Activated CD8-positive, alpha-beta memory T cell treated with anti-CD3 and anti-CD28 coated beads, Interleukin-2, amount 10 ng/mL, durations not matched to agents 7 days and 5 days (primary cell): ENCODE measurements at regions not wholly inside any gene's neighbourhood (a gene's known extent, or its start where the extent isn't known, plus 50 kb on each side); places are given as distances from the start of the nearest gene placed in this dataset.

Source experiments
- ATAC-seq: fragments of 150-1000 bp; cut with Tn5 transposase; one replicate; pipeline ENCODE4 v1.10.0; 2021; ENCODE audit warnings: moderate library complexity
- CTCF ChIA-PET: fragments of 350-600 bp; sonication (Branson Sonifier 250); formaldehyde crosslinking; loops from one replicate; lab custom pipeline; 2021; ENCODE audit warnings: antibody characterized with exemption; lab: Charles Lee
- DNase-seq: peaks from one replicate; pipeline ENCODE4 v3.0.0-alpha.2; 2020
- H3K27ac Mint-ChIP-seq: one replicate; pipeline ENCODE4 v1.8.0; 2021; ENCODE audit warnings: mild to moderate bottlenecking, mixed read lengths
- H3K27me3 Mint-ChIP-seq: one replicate; pipeline ENCODE4 v1.8.0; 2021; ENCODE audit warnings: mixed read lengths
- H3K36me3 Mint-ChIP-seq: one replicate; pipeline ENCODE4 v1.8.0; 2021; ENCODE audit warnings: mild to moderate bottlenecking, mixed read lengths
- H3K4me1 Mint-ChIP-seq: one replicate; pipeline ENCODE4 v1.8.0; 2021; ENCODE audit warnings: mixed read lengths
- H3K4me3 Mint-ChIP-seq: one replicate; pipeline ENCODE4 v1.8.0; 2021; ENCODE audit warnings: mild to moderate bottlenecking, moderate library complexity, mixed read lengths
- H3K9me3 Mint-ChIP-seq: one replicate; pipeline ENCODE4 v1.8.0; 2022; ENCODE audit warnings: low read depth, mixed read lengths

DNA sequence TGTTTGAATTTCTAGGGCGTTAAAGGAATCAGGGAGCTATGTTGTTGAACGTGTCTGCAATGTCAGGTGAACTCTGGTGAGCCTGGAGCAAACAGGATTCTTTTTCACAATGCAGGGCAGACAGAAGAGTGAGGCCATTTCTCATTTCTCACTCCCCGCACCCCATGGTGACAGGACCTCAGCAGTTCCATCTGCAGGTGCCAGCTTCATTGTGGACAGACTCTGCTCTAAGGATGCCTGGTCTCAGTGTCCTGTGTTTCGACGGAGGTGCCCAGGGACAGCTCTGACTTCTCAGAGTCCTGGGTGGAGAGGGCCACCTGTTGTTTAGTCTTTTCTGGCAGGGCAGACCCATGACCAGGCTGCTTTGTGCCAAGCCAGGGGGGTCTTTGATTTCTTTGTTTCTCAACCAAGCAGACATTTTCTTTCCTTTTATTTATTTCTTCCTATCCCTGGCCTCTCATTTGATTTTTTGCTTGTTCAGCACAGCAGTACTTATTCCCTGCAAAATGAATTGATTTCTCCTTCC is 201.5 kb downstream of the RNF144A start:
- H3K27me3 Mint-ChIP-seq = no peaks in the 10 kb centered on the region
- H3K36me3 Mint-ChIP-seq = peaks cover 4% of the 10 kb centered on the region
- peaks cover 3% of the 10 kb centered on the region for H3K9me3 Mint-ChIP-seq
- H3K27ac Mint-ChIP-seq = no peak overlapping the region
- H3K4me3 Mint-ChIP-seq = no peak overlapping the region
- ATAC-seq (no peak), DNase-seq (no peak)
- H3K4me1 Mint-ChIP-seq = no peaks in the 10 kb centered on the region
- CTCF ChIA-PET = no interaction called here

DNA sequence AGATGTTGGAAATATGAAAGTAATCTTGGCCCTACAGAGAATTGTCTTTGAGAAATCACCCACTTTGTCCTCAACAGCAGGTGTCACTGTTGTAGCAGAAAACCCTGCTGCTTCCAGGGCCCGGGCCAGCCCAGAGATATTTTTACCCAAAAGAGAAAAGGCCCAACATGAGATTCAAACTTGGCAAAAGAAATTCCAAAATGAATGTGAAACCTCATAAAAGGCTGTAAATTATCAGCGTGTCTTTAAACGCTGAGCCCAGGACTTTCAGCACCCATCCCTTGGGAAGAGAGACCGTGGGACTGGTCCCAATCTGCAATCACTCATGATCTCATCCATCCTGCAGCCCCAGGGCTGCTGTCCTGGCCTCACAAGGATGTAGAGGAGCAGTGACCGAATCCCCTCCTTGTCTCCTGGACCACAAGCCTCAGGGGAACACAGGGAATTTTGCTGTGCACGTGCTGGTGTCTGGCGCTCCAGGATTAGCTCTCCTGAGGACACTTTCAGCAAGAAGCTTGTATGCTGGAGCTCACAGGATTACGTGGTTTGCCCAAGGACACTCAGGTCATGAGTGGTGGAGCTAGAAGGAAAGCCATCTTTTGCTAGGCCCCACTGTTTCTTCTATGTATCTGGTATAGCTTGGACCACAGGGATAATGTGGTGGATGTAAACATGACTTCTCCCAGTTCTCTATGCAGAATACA is 202.1 kb downstream of the RNF144A start:
- H3K4me3 Mint-ChIP-seq = no peak overlapping the region
- H3K4me1 Mint-ChIP-seq = no peaks in the 10 kb centered on the region
- no peaks in the 10 kb centered on the region for H3K27me3 Mint-ChIP-seq
- H3K27ac Mint-ChIP-seq = no peak overlapping the region
- CTCF ChIA-PET = no interaction called here
- no peaks in the 10 kb centered on the region for H3K9me3 Mint-ChIP-seq
- DNase-seq = no peak
- no peak for ATAC-seq
- H3K36me3 Mint-ChIP-seq = peaks cover 2% of the 10 kb centered on the region

GRCh38 chr2:7121851-7122250 is 204.6 kb downstream of the RNF144A start:
- Mint-ChIP-seq H3K36me3 (no peaks in the 10 kb centered on the region), H3K4me3 (no peak overlapping the region), H3K27me3 (peaks cover 2% of the 10 kb centered on the region), H3K9me3 (no peaks in the 10 kb centered on the region), H3K4me1 (no peaks in the 10 kb centered on the region), H3K27ac (no peak overlapping the region)
- DNase-seq = no peak
- no peak for ATAC-seq
- CTCF ChIA-PET = no interaction called here

GRCh38 chr2:7127156-7127555 is 209.9 kb downstream of the RNF144A start:
- H3K4me1 Mint-ChIP-seq = no peaks in the 10 kb centered on the region
- ATAC-seq (no peak), DNase-seq (no peak)
- CTCF ChIA-PET = interaction anchor here (0.6 kb wide), 1 partner anchor 1689 kb away, joined by 3 read pairs; no protein-coding TSS in a partner anchor
- H3K27ac Mint-ChIP-seq = no peak overlapping the region
- no peak overlapping the region for H3K4me3 Mint-ChIP-seq
- peaks cover 2% of the 10 kb centered on the region for H3K27me3 Mint-ChIP-seq
- H3K9me3 Mint-ChIP-seq = no peaks in the 10 kb centered on the region
- H3K36me3 Mint-ChIP-seq = no peaks in the 10 kb centered on the region

GRCh38 chr2:7127687-7128086 is 210.5 kb downstream of the RNF144A start:
- DNase-seq (no peak), ATAC-seq (no peak)
- Mint-ChIP-seq H3K27me3 (peaks cover 2% of the 10 kb centered on the region), H3K4me3 (no peak overlapping the region), H3K9me3 (no peaks in the 10 kb centered on the region), H3K36me3 (no peaks in the 10 kb centered on the region), H3K4me1 (no peaks in the 10 kb centered on the region), H3K27ac (no peak overlapping the region)
- CTCF ChIA-PET = no interaction called here

GRCh38 chr2:7131261-7131660 is 214.0 kb downstream of the RNF144A start:
- CTCF ChIA-PET = no interaction called here
- no peaks in the 10 kb centered on the region for H3K36me3 Mint-ChIP-seq

GRCh38 chr2:7132753-7133152 is 215.5 kb downstream of the RNF144A start:
- CTCF ChIA-PET = no interaction called here
- Mint-ChIP-seq H3K4me3 (no peak overlapping the region), H3K36me3 (no peaks in the 10 kb centered on the region), H3K9me3 (no peaks in the 10 kb centered on the region), H3K4me1 (no peaks in the 10 kb centered on the region), H3K27me3 (no peaks in the 10 kb centered on the region), H3K27ac (no peak overlapping the region)
- no peak for DNase-seq
- ATAC-seq = no peak

More at GRCh38 chr2:7131261-7131660, 214.0 kb downstream of the RNF144A start:
- Mint-ChIP-seq H3K9me3 (no peaks in the 10 kb centered on the region), H3K27ac (no peak overlapping the region), H3K4me1 (no peaks in the 10 kb centered on the region), H3K27me3 (peaks cover under 1% of the 10 kb centered on the region), H3K4me3 (no peak overlapping the region)
- no peak for DNase-seq
- ATAC-seq = no peak

DNA sequence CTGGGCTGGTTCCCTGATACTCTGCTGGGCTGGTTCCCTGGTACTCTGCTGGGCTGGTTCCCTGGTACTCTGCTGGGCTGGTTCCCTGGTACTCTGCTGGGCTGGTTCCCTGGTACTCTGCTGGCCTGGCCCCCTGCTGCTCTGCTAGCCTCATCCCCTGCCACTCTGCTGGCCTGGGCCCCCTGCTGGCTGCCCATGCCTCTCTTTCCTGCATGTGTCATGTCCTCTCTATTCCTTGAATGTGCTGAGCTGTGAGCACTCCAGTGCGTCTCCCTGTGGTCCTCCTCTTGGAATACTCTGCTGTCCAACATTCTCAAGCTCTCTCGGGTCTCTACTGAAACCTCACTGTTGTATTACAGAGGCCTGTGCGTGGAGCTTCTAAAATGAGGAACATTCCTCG is 216.3 kb downstream of the RNF144A start:
- Mint-ChIP-seq H3K27ac (no peak overlapping the region), H3K9me3 (no peaks in the 10 kb centered on the region), H3K4me3 (no peak overlapping the region), H3K4me1 (no peaks in the 10 kb centered on the region), H3K36me3 (no peaks in the 10 kb centered on the region), H3K27me3 (no peaks in the 10 kb centered on the region)
- no peak for DNase-seq
- CTCF ChIA-PET = interaction anchor here (1.0 kb wide), 1 partner anchor 36 kb away, joined by 3 read pairs; no protein-coding TSS in a partner anchor
- no peak for ATAC-seq

- CTCF ChIA-PET = no interaction called here
- DNase-seq = no peak
- peaks cover 2% of the 10 kb centered on the region for H3K36me3 Mint-ChIP-seq
- H3K4me3 Mint-ChIP-seq = no peak overlapping the region
- peaks cover 4% of the 10 kb centered on the region for H3K9me3 Mint-ChIP-seq
- H3K27me3 Mint-ChIP-seq = peaks cover 7% of the 10 kb centered on the region
- no peak for ATAC-seq
- H3K27ac Mint-ChIP-seq = no peak overlapping the region
- H3K4me1 Mint-ChIP-seq = no peaks in the 10 kb centered on the region
Measured at GRCh38 chr2:7140306-7140705, 223.1 kb downstream of the RNF144A start.

DNA sequence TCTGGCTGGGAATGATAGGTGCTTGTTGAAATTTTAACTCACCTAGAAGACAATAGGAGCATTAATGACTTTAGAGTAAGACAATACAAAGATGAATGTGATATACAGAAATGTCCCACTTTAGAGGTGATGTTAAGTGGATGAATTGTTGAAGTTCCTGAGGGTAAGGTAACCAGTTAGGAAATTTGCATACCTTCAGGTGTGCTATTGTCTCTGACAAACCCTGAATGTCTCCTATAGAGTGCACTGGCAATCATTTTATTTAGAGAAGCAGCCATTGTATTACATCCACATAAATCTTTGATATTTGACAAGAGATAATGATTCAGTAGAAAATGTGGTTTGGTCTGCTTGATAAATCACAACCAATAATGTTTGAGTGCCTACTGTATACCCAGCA is 228.5 kb downstream of the RNF144A start:
- no peak for DNase-seq
- Mint-ChIP-seq H3K27ac (no peak overlapping the region), H3K9me3 (peaks cover 4% of the 10 kb centered on the region), H3K4me1 (no peaks in the 10 kb centered on the region), H3K27me3 (no peaks in the 10 kb centered on the region), H3K36me3 (peaks cover 2% of the 10 kb centered on the region), H3K4me3 (no peak overlapping the region)
- CTCF ChIA-PET = no interaction called here
- ATAC-seq = no peak

GRCh38 chr2:7146151-7146550 is 228.9 kb downstream of the RNF144A start:
- no peaks in the 10 kb centered on the region for H3K4me1 Mint-ChIP-seq
- ATAC-seq (no peak), DNase-seq (no peak)
- H3K27me3 Mint-ChIP-seq = no peaks in the 10 kb centered on the region
- peaks cover 4% of the 10 kb centered on the region for H3K9me3 Mint-ChIP-seq
- no peak overlapping the region for H3K4me3 Mint-ChIP-seq
- peaks cover 2% of the 10 kb centered on the region for H3K36me3 Mint-ChIP-seq
- CTCF ChIA-PET = no interaction called here
- no peak overlapping the region for H3K27ac Mint-ChIP-seq

DNA sequence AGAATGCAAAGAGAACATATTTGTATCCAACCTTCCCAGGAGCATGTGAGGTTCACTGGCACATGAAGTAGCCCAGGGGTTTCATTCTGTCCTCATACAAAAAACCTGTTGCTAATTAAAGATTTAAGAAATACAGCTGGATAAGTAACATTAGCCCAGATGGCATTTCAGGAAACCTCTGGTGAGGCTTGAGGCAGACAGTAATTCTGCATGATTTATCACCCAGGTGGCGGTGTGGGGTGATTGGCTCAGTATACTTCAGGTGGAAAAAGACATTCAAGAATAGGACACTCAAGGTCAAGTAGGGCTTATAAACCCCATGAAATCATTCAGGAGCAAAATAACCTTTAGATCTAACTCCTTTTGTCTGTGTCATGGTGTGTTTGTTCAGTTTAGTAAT is 237.4 kb downstream of the RNF144A start:
- Mint-ChIP-seq H3K4me1 (no peaks in the 10 kb centered on the region), H3K27ac (no peak overlapping the region), H3K27me3 (peaks cover 14% of the 10 kb centered on the region), H3K4me3 (no peak overlapping the region), H3K9me3 (no peaks in the 10 kb centered on the region), H3K36me3 (no peaks in the 10 kb centered on the region)
- ATAC-seq (no peak), DNase-seq (no peak)
- CTCF ChIA-PET = interaction anchor here (0.9 kb wide), 1 partner anchor 17 kb away, joined by 3 read pairs; no protein-coding TSS in a partner anchor

DNA sequence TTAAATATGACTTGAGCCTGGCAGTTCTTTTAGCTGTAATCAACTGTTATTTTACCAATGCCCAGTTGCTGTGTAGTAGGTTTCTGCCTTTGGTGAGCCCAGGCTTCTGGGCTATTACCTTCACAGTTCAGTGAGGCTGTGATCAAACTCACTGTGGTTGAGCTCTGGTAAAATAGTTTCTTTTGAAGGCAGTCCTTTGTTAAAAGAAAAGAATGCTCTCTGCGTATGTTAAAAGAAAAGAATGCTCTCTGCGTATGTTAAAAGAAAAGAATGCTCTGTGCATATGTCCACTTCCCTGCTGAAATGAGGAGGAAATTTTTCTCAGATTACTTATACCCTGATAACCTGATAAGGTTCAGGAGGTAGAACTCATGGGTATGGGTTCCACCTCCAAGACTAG is 244.3 kb downstream of the RNF144A start:
- ATAC-seq (no peak), DNase-seq (no peak)
- no peaks in the 10 kb centered on the region for H3K4me1 Mint-ChIP-seq
- H3K4me3 Mint-ChIP-seq = no peak overlapping the region
- no peaks in the 10 kb centered on the region for H3K36me3 Mint-ChIP-seq
- no peaks in the 10 kb centered on the region for H3K9me3 Mint-ChIP-seq
- peaks cover 5% of the 10 kb centered on the region for H3K27me3 Mint-ChIP-seq
- no peak overlapping the region for H3K27ac Mint-ChIP-seq
- CTCF ChIA-PET = no interaction called here

DNA sequence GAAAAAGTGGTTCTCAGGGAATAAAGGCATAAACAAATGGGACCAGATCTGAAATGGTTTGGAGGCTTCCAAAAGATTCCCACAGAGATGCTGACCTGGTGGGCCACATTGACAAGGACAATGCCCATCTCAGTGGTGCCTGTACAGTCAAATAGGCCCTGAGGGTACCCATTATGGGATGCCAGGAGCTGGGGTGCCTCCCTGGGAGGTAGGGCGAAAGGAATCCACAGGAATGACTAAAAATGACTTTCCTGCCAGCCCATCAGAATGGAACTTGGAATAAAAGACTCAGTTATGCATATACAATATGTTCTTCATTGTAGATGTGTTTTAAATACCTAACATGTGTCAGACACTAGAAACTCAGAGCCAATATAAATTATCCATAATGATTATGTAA is 248.5 kb downstream of the RNF144A start:
- no peaks in the 10 kb centered on the region for H3K27me3 Mint-ChIP-seq
- H3K4me1 Mint-ChIP-seq = no peaks in the 10 kb centered on the region
- H3K36me3 Mint-ChIP-seq = no peaks in the 10 kb centered on the region
- CTCF ChIA-PET = interaction anchor here (1.5 kb wide), 1 partner anchor 79 kb away, joined by 3 read pairs; no protein-coding TSS in a partner anchor
- H3K27ac Mint-ChIP-seq = no peak overlapping the region
- H3K9me3 Mint-ChIP-seq = no peaks in the 10 kb centered on the region
- H3K4me3 Mint-ChIP-seq = no peak overlapping the region
- ATAC-seq (no peak), DNase-seq (no peak)
